T-cell (primary cell): ENCODE measurements at regions not wholly inside any gene's neighbourhood (a gene's known extent, or its start where the extent isn't known, plus 50 kb on each side); places are given as distances from the start of the nearest gene placed in this dataset.

Source experiments
- ATAC-seq, 4 experiments: fragments of 200-7000 bp in 3 of 4; fragments of 150-1000 bp in 1 of 4; cut with Tn5 transposase; replicated peaks in 1 of 4; 1 replicate in 3 of 4; 2 replicates in 1 of 4; pipeline ENCODE4 v1.10.0; 2021; ENCODE audit warnings: moderate library complexity in 3 of 4, mild to moderate bottlenecking in 2 of 4, moderate number of reproducible peaks in 1 of 4
- CTCF ChIA-PET, 2 donors: fragments of 300-600 bp; sonication (Branson Sonifier 250); formaldehyde crosslinking; loops; one replicate each; lab custom pipeline; 2022; ENCODE audit warnings: antibody characterized with exemption in 2 of 2; lab: Charles Lee
- POLR2A ChIA-PET, 2 donors: fragments of 300-600 bp; sonication (Branson Sonifier 250); formaldehyde crosslinking; loops; one replicate each; lab custom pipeline; 2022; ENCODE audit warnings: antibody characterized with exemption in 2 of 2; lab: Charles Lee
- DNase-seq, 35 experiments: peaks; one replicate each; pipeline versions ENCODE4 v3.0.0 to v3.0.0-alpha.2; 2013 to 2023
- H3K27ac ChIP-seq: one replicate; pipeline ENCODE4 v1.5.1; 2013; ENCODE audit warnings: low read length
- H3K27me3 ChIP-seq, 2 experiments: replicated peaks in 1 of 2; 1 replicate in 1 of 2; 2 replicates in 1 of 2; pipeline versions ENCODE4 v1.6.1 to v1.7.0; 2013; ENCODE audit warnings: low read length in 1 of 2, mixed read lengths in 1 of 2; ENCODE audit not compliant: control insufficient read depth in 2 of 2, insufficient read depth in 2 of 2; ENCODE audit errors: extremely low read depth in 1 of 2
- H3K36me3 ChIP-seq, 2 donors: 1 replicate in 1 of 2; 2 replicates in 1 of 2; pipeline versions ENCODE4 v1.6.1 to v1.7.0; 2013; ENCODE audit warnings: low read length in 1 of 2; ENCODE audit not compliant: control insufficient read depth in 2 of 2, insufficient read depth in 1 of 2; ENCODE audit errors: extremely low read depth in 1 of 2
- H3K4me1 ChIP-seq, 2 experiments: 1 replicate in 1 of 2; 2 replicates in 1 of 2; pipeline versions ENCODE4 v1.6.1 to v1.7.0; 2013; ENCODE audit warnings: low read length in 2 of 2, mixed read lengths in 1 of 2; ENCODE audit not compliant: insufficient read depth in 2 of 2, control insufficient read depth in 1 of 2; ENCODE audit errors: extremely low read depth in 1 of 2
- H3K4me3 ChIP-seq, 2 donors: 1 replicate in 1 of 2; 2 replicates in 1 of 2; pipeline versions ENCODE4 v1.5.1 to v1.7.0; 2013; ENCODE audit warnings: mild to moderate bottlenecking in 2 of 2, low read length in 1 of 2, moderate library complexity in 1 of 2; ENCODE audit not compliant: control insufficient read depth in 1 of 2; ENCODE audit errors: extremely low read depth in 1 of 2
- H3K9me3 ChIP-seq: 2 replicates; pipeline ENCODE4 v1.7.0; 2013
- H3K27ac Mint-ChIP-seq, 2 donors: one replicate each; pipeline ENCODE4 v1.8.0; 2020 to 2021; ENCODE audit warnings: mild to moderate bottlenecking in 2 of 2, mixed read lengths in 2 of 2
- H3K27me3 Mint-ChIP-seq, 2 donors: one replicate each; pipeline ENCODE4 v1.8.0; 2021 to 2022; ENCODE audit warnings: mixed read lengths in 2 of 2
- H3K36me3 Mint-ChIP-seq: one replicate; pipeline ENCODE4 v1.8.0; 2021; ENCODE audit warnings: mixed read lengths
- H3K4me1 Mint-ChIP-seq, 3 donors: one replicate each; pipeline ENCODE4 v1.8.0; 2020 to 2022; ENCODE audit warnings: mixed read lengths in 3 of 3, mild to moderate bottlenecking in 1 of 3
- H3K4me3 Mint-ChIP-seq, 3 donors: one replicate each; pipeline ENCODE4 v1.8.0; 2020 to 2022; ENCODE audit warnings: mild to moderate bottlenecking in 3 of 3, mixed read lengths in 3 of 3, moderate library complexity in 3 of 3
- H3K9me3 Mint-ChIP-seq, 3 donors: one replicate each; pipeline ENCODE4 v1.8.0; 2020 to 2022; ENCODE audit warnings: mixed read lengths in 3 of 3
- WGBS: methylation state at CpG from one replicate; pipeline ENCODE4 v1.1.5; 2013; ENCODE audit warnings: missing lambda C conversion rate; ENCODE audit not compliant: insufficient coverage; 5-methylcytosine and 5-hydroxymethylcytosine counted together

GRCh38 chr4:156029691-156030090 lies 76.0 kb upstream of the CTSO start:
- H3K4me1 Mint-ChIP-seq = no peaks in the 10 kb centered on the region
- no peak overlapping the region for H3K27ac Mint-ChIP-seq
- no peak overlapping the region for H3K27ac ChIP-seq
- ChIA-PET CTCF (no interaction called here), POLR2A (no interaction called here)
- no peaks in the 10 kb centered on the region for H3K36me3 ChIP-seq
- H3K9me3 ChIP-seq = no peaks in the 10 kb centered on the region
- no peaks in the 10 kb centered on the region for H3K9me3 Mint-ChIP-seq
- ATAC-seq = no peak
- H3K4me3 ChIP-seq = no peak overlapping the region
- no peaks in the 10 kb centered on the region for H3K27me3 ChIP-seq
- no peak for DNase-seq
- peaks cover 0 to 7% of the 10 kb centered on the region in 2 donors for H3K27me3 Mint-ChIP-seq
- WGBS = 73% methylated on average over 1 of the region's 1 CpG
- H3K4me3 Mint-ChIP-seq = no peak overlapping the region
- H3K36me3 Mint-ChIP-seq = no peaks in the 10 kb centered on the region
- H3K4me1 ChIP-seq = no peaks in the 10 kb centered on the region

- ChIA-PET CTCF (no interaction called here), POLR2A (no interaction called here)
- Mint-ChIP-seq H3K4me3 (no peak overlapping the region), H3K36me3 (no peaks in the 10 kb centered on the region), H3K9me3 (no peaks in the 10 kb centered on the region), H3K4me1 (no peaks in the 10 kb centered on the region), H3K27me3 (no peaks in the 10 kb centered on the region), H3K27ac (no peak overlapping the region)
- WGBS = 74% methylated on average over 6 of the region's 6 CpGs
- no peaks in the 10 kb centered on the region for H3K9me3 ChIP-seq
- no peaks in the 10 kb centered on the region for H3K36me3 ChIP-seq
- H3K4me1 ChIP-seq = no peaks in the 10 kb centered on the region
- H3K27ac ChIP-seq = no peak overlapping the region
- no peaks in the 10 kb centered on the region for H3K27me3 ChIP-seq
- ATAC-seq = no peak
- no peak for DNase-seq
- H3K4me3 ChIP-seq = no peak overlapping the region
Observed at GRCh38 chr4:156021298-156021697, 67.6 kb upstream of the CTSO start.

- peaks cover 0 to 1% of the 10 kb centered on the region in 2 donors for H3K27me3 Mint-ChIP-seq
- ChIA-PET POLR2A (interaction anchor here in 1 of 2 donors (0.6 kb wide), 1 partner anchor 11 kb away, joined by 5 read pairs; no protein-coding TSS in a partner anchor), CTCF (no interaction called here)
- Histone ChIP-seq H3K36me3 (no peaks in the 10 kb centered on the region), H3K4me3 (no peak overlapping the region), H3K27ac (no peak overlapping the region), H3K9me3 (no peaks in the 10 kb centered on the region), H3K4me1 (no peaks in the 10 kb centered on the region), H3K27me3 (no peaks in the 10 kb centered on the region)
- no peaks in the 10 kb centered on the region for H3K36me3 Mint-ChIP-seq
- H3K9me3 Mint-ChIP-seq = no peaks in the 10 kb centered on the region
- H3K4me1 Mint-ChIP-seq = no peaks in the 10 kb centered on the region
- DNase-seq (no peak), ATAC-seq (no peak)
- WGBS = no CpG with 5 or more reads among the region's 2 CpGs
- H3K4me3 Mint-ChIP-seq = no peak overlapping the region
- H3K27ac Mint-ChIP-seq = no peak overlapping the region
Observed at GRCh38 chr4:156019246-156019645, 65.6 kb upstream of the CTSO start.

- no CpG with 5 or more reads among the region's 5 CpGs for WGBS
- Mint-ChIP-seq H3K27me3 (peaks cover 0 to 1% of the 10 kb centered on the region in 2 donors), H3K9me3 (no peaks in the 10 kb centered on the region), H3K27ac (no peak overlapping the region), H3K4me1 (no peaks in the 10 kb centered on the region), H3K36me3 (no peaks in the 10 kb centered on the region), H3K4me3 (no peak overlapping the region)
- no peaks in the 10 kb centered on the region for H3K36me3 ChIP-seq
- ChIA-PET CTCF (no interaction called here), POLR2A (no interaction called here)
- H3K4me3 ChIP-seq = no peak overlapping the region
- H3K27me3 ChIP-seq = no peaks in the 10 kb centered on the region
- H3K27ac ChIP-seq = no peak overlapping the region
- DNase-seq (no peak), ATAC-seq (no peak)
- H3K9me3 ChIP-seq = no peaks in the 10 kb centered on the region
- no peaks in the 10 kb centered on the region for H3K4me1 ChIP-seq
Observed at GRCh38 chr4:156018383-156018782, 64.7 kb upstream of the CTSO start.

GRCh38 chr4:156015781-156016180 lies 62.1 kb upstream of the CTSO start:
- Mint-ChIP-seq H3K9me3 (peaks cover 0 to 4% (median 0%) of the 10 kb centered on the region in 3 donors), H3K36me3 (no peaks in the 10 kb centered on the region), H3K4me1 (no peaks in the 10 kb centered on the region), H3K4me3 (no peak overlapping the region), H3K27me3 (peaks cover 0 to 1% of the 10 kb centered on the region in 2 donors), H3K27ac (no peak overlapping the region)
- ATAC-seq (no peak), DNase-seq (no peak)
- Histone ChIP-seq H3K27me3 (no peaks in the 10 kb centered on the region), H3K9me3 (no peaks in the 10 kb centered on the region), H3K4me1 (no peaks in the 10 kb centered on the region), H3K4me3 (no peak overlapping the region), H3K36me3 (no peaks in the 10 kb centered on the region), H3K27ac (no peak overlapping the region)
- POLR2A ChIA-PET = no interaction called here
- no CpG with 5 or more reads among the region's 1 CpG for WGBS
- CTCF ChIA-PET = no interaction called here

- no peak overlapping the region for H3K27ac Mint-ChIP-seq
- CTCF ChIA-PET = interaction anchor here in 1 of 2 donors (0.6 kb wide), 1 partner anchor 356 kb away, joined by 3 read pairs; no protein-coding TSS in a partner anchor
- ATAC-seq = no peak
Observed at GRCh38 chr4:156006192-156006591, 52.5 kb upstream of the CTSO start.

More at GRCh38 chr4:156006192-156006591, 52.5 kb upstream of the CTSO start:
- H3K36me3 Mint-ChIP-seq = no peaks in the 10 kb centered on the region
- WGBS = 85% methylated on average over 13 of the region's 16 CpGs
- Histone ChIP-seq H3K4me3 (no peak overlapping the region), H3K36me3 (no peaks in the 10 kb centered on the region), H3K9me3 (no peaks in the 10 kb centered on the region), H3K27ac (no peak overlapping the region), H3K4me1 (no peaks in the 10 kb centered on the region), H3K27me3 (no peaks in the 10 kb centered on the region)
- H3K4me3 Mint-ChIP-seq = no peak overlapping the region
- no peak for DNase-seq
- POLR2A ChIA-PET = no interaction called here
- H3K9me3 Mint-ChIP-seq = peaks cover 0 to 4% (median 3%) of the 10 kb centered on the region in 3 donors
- H3K4me1 Mint-ChIP-seq = no peaks in the 10 kb centered on the region
- H3K27me3 Mint-ChIP-seq = peaks cover 0 to 16% of the 10 kb centered on the region in 2 donors
